ENCODE measurements at regions not wholly inside any gene's neighbourhood (a gene's known extent, or its start where the extent isn't known, plus 50 kb on each side); places are given as distances from the start of the nearest gene placed in this dataset.

DNA sequence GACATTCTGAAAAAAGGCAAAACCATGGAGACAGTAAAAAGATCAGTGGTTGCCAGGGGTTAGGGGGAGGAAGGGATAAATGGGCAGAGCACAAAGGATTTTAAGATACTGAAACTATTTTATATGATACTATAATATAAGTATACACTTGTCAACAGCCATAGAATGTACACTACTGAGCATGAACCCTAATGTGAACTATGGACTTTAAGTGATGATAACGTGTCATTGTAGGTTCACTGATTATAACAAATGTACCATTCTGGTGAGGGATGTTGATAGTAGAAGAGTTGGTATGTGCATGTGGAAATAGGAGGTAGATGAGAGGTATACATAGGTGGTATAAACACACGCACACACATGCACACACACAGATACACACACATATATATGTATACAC lies 241.6 kb downstream of the NOL4 start:
- no peak for TF ChIP-seq POLR2A (IDR thresholded peaks at IDR 0.05)
- TF ChIP-seq, protein P1, sequence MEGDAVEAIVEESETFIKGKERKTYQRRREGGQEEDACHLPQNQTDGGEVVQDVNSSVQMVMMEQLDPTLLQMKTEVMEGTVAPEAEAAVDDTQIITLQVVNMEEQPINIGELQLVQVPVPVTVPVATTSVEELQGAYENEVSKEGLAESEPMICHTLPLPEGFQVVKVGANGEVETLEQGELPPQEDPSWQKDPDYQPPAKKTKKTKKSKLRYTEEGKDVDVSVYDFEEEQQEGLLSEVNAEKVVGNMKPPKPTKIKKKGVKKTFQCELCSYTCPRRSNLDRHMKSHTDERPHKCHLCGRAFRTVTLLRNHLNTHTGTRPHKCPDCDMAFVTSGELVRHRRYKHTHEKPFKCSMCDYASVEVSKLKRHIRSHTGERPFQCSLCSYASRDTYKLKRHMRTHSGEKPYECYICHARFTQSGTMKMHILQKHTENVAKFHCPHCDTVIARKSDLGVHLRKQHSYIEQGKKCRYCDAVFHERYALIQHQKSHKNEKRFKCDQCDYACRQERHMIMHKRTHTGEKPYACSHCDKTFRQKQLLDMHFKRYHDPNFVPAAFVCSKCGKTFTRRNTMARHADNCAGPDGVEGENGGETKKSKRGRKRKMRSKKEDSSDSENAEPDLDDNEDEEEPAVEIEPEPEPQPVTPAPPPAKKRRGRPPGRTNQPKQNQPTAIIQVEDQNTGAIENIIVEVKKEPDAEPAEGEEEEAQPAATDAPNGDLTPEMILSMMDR (IDR thresholded peaks at IDR 0.05): no peak
